ENCODE measurements at regions not wholly inside any gene's neighbourhood (a gene's known extent, or its start where the extent isn't known, plus 50 kb on each side); places are given as distances from the start of the nearest gene placed in this dataset.

DNA sequence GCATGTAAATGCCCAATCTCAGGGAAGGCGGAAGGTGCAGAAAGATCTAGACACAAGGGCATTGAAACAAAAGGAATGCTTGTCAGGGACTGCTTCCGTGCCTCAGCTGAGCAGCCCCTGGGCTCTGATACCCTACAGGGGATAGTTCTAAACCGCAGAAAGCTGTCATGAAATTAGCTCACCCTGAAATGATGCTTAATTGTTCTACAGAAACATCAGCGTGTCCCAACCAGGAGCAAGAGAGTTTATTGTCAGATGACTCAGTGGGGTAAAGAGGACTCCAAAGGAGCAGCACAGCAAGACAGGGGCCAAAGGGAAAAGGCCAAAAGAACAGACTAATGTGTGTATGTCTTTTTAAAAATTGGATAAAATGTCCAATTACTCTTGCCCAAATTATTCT, 258.4 kb upstream of the JARID2 start:
- Histone ChIP-seq H3K27ac (ENCODE audit: low read depth, low read length) (no peak overlapping the region), H3K9me2 (replicated peaks; ENCODE audit: insufficient read depth, low read length) (no peaks in the 10 kb centered on the region), H2AFZ (ENCODE audit: low read depth, low read length, severe bottlenecking) (no peak overlapping the region), H3K79me2 (ENCODE audit: insufficient read depth, low read length) (no peaks in the 10 kb centered on the region), H3K4me2 (ENCODE audit: low read depth, low read length, poor library complexity, severe bottlenecking) (no peak overlapping the region), H3K27me3 (ENCODE audit: low read length) (no peaks in the 10 kb centered on the region), H3K9me3 (ENCODE audit: insufficient read depth, low read length) (no peaks in the 10 kb centered on the region), H3K9ac (ENCODE audit: low read length) (no peak overlapping the region), H4K20me1 (ENCODE audit: low read depth, low read length) (no peaks in the 10 kb centered on the region), H3K36me3 (ENCODE audit: low read length) (no peaks in the 10 kb centered on the region), H3K4me3 (ENCODE audit: insufficient read depth, low read length, poor library complexity, severe bottlenecking) (no peak overlapping the region), H3F3A (ENCODE audit: insufficient read depth) (no peaks in the 10 kb centered on the region)
- TF ChIP-seq EZH2phosphoT487 (conservative IDR thresholded peaks at IDR 0.05; ENCODE audit: low read length) = no peak
- TF ChIP-seq, protein P1, sequence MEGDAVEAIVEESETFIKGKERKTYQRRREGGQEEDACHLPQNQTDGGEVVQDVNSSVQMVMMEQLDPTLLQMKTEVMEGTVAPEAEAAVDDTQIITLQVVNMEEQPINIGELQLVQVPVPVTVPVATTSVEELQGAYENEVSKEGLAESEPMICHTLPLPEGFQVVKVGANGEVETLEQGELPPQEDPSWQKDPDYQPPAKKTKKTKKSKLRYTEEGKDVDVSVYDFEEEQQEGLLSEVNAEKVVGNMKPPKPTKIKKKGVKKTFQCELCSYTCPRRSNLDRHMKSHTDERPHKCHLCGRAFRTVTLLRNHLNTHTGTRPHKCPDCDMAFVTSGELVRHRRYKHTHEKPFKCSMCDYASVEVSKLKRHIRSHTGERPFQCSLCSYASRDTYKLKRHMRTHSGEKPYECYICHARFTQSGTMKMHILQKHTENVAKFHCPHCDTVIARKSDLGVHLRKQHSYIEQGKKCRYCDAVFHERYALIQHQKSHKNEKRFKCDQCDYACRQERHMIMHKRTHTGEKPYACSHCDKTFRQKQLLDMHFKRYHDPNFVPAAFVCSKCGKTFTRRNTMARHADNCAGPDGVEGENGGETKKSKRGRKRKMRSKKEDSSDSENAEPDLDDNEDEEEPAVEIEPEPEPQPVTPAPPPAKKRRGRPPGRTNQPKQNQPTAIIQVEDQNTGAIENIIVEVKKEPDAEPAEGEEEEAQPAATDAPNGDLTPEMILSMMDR (IDR thresholded peaks at IDR 0.05; ENCODE audit: insufficient read depth, low read length, poor library complexity, severe bottlenecking) = no peak

DNA sequence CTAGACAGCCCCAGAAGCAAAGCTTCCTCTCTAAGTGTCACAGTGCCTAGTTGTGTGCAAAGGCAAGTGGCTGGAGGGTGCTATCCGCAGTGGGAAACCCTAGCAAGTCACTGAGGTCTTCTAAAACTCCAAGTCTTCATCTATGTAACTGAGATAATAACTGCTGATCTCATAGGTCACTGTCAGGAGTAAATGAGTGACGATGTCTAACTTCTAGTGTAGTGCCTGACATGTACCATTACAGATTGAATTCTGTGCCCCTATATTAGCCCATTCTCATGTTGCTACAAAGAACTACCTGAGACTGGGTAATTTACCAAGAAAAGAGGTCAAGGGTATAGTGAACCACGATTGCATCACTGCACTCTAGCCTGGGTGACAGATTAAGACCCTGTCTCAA, 253.5 kb upstream of the JARID2 start:
- H3K36me3 ChIP-seq (ENCODE audit: low read length) = no peaks in the 10 kb centered on the region
- no peaks in the 10 kb centered on the region for H4K20me1 ChIP-seq (ENCODE audit: low read depth, low read length)
- H3F3A ChIP-seq (ENCODE audit: insufficient read depth) = no peaks in the 10 kb centered on the region
- H3K27ac ChIP-seq (ENCODE audit: low read depth, low read length) = no peak overlapping the region
- no peak overlapping the region for H3K4me2 ChIP-seq (ENCODE audit: low read depth, low read length, poor library complexity, severe bottlenecking)
- H3K9me2 ChIP-seq (replicated peaks; ENCODE audit: insufficient read depth, low read length) = no peaks in the 10 kb centered on the region
- H3K4me3 ChIP-seq (ENCODE audit: insufficient read depth, low read length, poor library complexity, severe bottlenecking) = no peak overlapping the region
- no peak overlapping the region for H2AFZ ChIP-seq (ENCODE audit: low read depth, low read length, severe bottlenecking)
- TF ChIP-seq, protein P1 (IDR thresholded peaks at IDR 0.05; ENCODE audit: insufficient read depth, low read length, poor library complexity, severe bottlenecking) = no peak
- TF ChIP-seq EZH2phosphoT487 (conservative IDR thresholded peaks at IDR 0.05; ENCODE audit: low read length) = no peak
- no peaks in the 10 kb centered on the region for H3K27me3 ChIP-seq (ENCODE audit: low read length)
- no peaks in the 10 kb centered on the region for H3K79me2 ChIP-seq (ENCODE audit: insufficient read depth, low read length)
- no peaks in the 10 kb centered on the region for H3K9me3 ChIP-seq (ENCODE audit: insufficient read depth, low read length)
- no peak overlapping the region for H3K9ac ChIP-seq (ENCODE audit: low read length)

DNA sequence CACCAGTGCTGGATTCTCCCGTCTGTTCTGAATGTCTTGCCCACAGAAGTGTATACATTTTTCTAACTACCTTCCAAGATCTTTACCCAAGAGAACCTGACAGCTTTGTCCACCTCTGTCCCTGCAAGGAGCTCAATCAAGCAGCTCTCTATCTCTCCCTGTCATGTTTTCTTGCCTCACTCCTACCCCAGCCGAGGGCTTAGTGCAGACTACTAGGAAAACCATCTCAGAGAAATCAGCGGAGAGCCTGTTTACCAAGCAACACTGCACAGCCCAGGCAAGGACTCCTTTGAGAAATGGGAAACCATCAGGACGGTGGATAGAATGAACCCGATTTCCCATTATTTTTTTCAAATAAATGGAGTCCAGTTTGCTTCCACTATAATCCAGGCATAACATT, 250.7 kb upstream of the JARID2 start:
- Histone ChIP-seq H3K9me2 (replicated peaks; ENCODE audit: insufficient read depth, low read length) (no peaks in the 10 kb centered on the region), H2AFZ (ENCODE audit: low read depth, low read length, severe bottlenecking) (no peak overlapping the region), H3K4me3 (ENCODE audit: insufficient read depth, low read length, poor library complexity, severe bottlenecking) (no peak overlapping the region), H3K9ac (ENCODE audit: low read length) (no peak overlapping the region), H3F3A (ENCODE audit: insufficient read depth) (no peaks in the 10 kb centered on the region), H3K27me3 (ENCODE audit: low read length) (no peaks in the 10 kb centered on the region), H3K4me2 (ENCODE audit: low read depth, low read length, poor library complexity, severe bottlenecking) (no peak overlapping the region), H3K9me3 (ENCODE audit: insufficient read depth, low read length) (no peaks in the 10 kb centered on the region), H3K79me2 (ENCODE audit: insufficient read depth, low read length) (no peaks in the 10 kb centered on the region), H3K36me3 (ENCODE audit: low read length) (no peaks in the 10 kb centered on the region), H3K27ac (ENCODE audit: low read depth, low read length) (no peak overlapping the region), H4K20me1 (ENCODE audit: low read depth, low read length) (no peaks in the 10 kb centered on the region)
- TF ChIP-seq EZH2phosphoT487 (conservative IDR thresholded peaks at IDR 0.05; ENCODE audit: low read length) = no peak
- TF ChIP-seq, protein P1 (IDR thresholded peaks at IDR 0.05; ENCODE audit: insufficient read depth, low read length, poor library complexity, severe bottlenecking) = no peak
